HG03064 (cell line): ENCODE measurements at regions not wholly inside any gene's neighbourhood (a gene's known extent, or its start where the extent isn't known, plus 50 kb on each side); places are given as distances from the start of the nearest gene placed in this dataset.

Experiments used
- ATAC-seq: cut with Tn5 transposase; IDR thresholded peaks from one replicate; pipeline ENCODE4 v1.9.1; 2021; ENCODE audit warnings: low read depth; ENCODE audit not compliant: unreplicated experiment

DNA sequence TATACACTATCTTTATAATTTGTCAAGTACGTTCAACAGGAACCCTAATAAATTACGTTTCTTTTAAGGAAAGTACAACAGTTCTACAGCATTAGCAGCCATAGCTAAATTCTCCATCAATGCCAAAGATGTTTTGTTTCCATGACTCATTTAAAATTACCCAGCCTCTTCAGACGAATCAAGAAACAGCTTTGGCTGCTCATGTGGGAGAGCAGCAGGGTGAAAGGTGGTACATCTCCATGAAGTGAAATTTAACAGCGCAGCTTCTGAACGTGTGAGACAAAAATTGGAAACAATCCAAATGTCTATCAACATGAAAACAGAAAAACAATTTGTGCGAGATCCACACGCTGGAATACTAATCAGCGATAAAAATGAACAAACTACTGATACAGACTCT, 327.3 kb upstream of the CDH6 start:
- no peak for ATAC-seq

DNA sequence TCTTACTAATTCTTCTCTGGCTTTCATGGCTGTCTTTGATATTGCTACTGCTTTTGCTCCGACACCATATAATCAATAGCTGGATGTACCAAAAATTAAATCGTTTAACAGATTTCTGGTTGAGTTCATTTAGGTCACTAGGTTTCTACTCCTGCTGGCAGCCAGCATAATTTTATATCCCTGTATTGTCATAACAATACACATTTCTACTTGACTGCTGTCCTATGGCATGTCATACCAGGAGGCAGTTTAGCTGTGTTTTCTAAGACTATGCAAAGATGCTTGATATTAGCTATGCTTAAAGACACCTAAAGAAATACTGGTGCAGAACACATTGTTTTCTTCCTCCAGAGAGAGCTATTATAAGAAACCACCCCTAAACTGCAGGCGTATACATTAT, 337.2 kb upstream of the CDH6 start:
- ATAC-seq = no peak

GRCh38 chr5:30853158-30853557, 340.3 kb upstream of the CDH6 start:
- ATAC-seq = no peak

DNA sequence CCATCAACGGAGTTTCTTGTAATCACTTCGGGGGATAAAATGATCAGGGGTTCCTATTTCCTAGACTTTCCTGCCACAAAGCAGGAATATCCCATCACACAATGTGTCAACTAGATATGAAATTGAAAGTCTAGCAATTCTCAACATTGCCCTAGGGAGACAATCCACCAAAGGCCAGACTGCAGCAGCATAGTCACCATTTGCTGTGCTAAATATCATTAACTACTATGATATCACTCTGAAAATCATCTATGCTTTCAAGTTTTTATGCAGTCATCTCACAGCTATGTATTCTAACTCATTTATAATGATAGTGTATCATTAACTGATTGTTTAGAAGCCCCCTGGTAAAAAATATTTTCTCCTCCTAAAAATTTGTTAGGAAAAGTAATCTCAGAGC, 342.6 kb upstream of the CDH6 start:
- ATAC-seq = no peak

GRCh38 chr5:30849931-30850710, 343.4 kb upstream of the CDH6 start:
- no peak for ATAC-seq

DNA sequence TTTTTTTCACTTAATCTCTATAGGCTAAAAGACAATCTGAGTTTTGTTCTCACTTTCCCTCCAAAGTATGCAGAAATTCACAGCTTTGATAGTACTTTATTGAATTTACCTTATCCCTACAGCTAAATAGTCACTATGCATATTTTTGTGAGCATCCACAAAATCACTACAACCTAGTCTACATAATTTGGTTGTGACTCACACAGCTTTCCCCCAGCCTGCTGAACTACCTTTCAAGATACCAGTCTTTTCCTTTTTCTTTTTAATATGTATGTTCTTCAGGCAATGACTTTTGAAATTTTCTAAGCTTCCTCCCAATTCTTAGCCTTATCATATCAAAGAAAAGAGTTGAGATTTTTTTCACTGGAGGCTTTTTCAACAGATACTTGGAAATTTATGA, 347.3 kb upstream of the CDH6 start:
- ATAC-seq = no peak

GRCh38 chr5:30845194-30845593, 348.3 kb upstream of the CDH6 start:
- ATAC-seq = no peak

DNA sequence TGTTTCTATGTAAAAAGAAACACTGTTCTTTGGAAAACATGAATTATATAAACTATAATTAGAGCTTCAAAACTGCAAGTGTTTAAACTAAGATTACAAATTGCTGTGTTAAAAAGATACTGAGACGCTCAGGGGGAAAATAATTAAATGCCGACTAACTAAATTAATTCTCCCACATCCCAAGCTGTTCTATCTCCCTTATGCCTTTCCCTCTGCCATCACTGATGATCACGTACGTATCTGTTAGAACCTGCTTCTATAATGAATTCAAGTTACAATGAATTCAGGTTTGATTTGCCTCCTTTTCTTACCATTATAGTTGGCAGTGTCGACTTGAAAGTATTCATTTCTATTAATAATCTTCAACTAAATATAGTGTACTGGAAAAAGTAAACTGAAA, 349.9 kb upstream of the CDH6 start:
- no peak for ATAC-seq

- ATAC-seq = no peak
Observed at GRCh38 chr5:30839956-30840355, 353.5 kb upstream of the CDH6 start.

DNA sequence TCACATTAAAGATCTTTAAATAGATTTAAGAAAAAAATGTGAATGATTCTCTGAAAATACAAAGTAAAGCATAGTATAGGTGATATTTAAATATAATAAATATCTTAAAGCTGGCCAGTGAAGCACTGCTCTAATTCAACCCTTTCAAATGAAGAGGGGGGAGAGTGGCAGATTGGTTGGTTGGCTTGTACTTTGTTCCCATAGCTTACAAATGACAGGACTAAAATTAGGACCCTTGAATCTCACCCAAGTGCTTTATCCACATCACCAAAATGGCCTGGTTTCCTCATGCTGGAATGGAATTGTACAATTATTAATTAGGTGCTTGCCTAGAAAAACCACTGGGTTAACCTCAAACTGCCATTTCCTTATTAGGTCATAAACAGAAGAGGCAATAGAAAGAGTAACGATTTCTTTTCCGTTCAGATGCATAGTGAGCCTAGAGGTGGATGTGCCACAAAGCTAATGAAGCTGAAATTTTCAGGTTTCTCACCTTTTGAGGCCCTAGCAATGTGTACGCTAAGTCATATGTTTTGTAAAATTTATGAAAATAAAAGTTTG, 354.5 kb upstream of the CDH6 start:
- ATAC-seq = no peak

DNA sequence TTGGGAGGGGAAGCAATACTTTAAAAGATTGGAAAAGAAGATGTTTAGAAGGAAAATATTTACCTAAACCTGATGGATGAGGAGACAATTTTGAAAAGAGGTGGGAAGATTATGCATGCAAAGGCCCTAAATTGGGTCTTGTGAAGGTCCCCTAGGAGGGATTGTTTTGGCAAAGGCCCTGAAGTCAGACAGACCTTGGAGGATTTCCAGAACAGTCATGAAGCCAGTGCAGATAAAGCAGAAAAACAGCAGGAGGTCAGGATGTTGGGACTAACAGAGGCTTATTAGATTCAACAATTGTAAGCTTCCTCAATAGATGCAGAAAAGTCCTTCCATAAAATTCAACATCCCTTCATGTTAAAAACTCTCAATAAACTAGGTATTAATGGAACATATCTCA, 361.0 kb upstream of the CDH6 start:
- no peak for ATAC-seq

DNA sequence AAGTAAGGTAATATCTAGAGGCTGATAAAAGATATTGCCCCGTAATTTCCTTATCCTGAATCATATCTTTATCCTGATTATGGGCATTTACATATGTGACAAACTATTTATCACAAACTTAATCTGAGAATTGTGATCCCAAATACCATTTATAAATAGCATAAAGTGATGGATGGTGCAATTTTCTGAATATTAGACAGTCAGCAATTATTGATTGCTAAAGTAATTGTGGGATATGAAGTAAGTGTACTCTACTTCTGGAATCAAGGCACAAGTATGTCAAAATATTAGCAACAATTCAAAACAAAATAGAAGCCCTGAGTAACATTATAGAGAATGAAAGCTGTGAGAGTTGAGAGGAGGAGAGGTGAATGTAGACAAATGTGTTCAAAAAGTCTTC, 361.9 kb upstream of the CDH6 start:
- ATAC-seq = no peak

DNA sequence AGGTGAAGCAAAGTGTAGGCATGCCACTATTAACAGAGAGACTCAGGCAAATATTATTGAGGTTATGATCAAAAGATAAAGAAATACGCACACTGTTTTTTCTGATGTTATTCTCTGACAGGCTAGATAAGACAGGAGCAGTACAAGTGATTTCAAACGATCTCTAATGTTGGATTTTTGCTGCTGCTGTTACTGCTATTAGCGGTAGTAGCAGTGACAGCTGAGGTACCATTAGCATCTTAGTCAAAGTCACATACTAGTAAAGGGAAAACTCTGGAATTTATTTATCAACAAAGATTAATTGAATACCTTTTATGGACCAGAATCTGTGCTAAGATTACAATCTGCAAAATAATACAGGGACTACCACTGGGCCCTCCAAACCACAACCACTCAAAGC, 362.4 kb upstream of the CDH6 start:
- no peak for ATAC-seq

GRCh38 chr5:30811298-30811697, 382.2 kb upstream of the CDH6 start:
- no peak for ATAC-seq

DNA sequence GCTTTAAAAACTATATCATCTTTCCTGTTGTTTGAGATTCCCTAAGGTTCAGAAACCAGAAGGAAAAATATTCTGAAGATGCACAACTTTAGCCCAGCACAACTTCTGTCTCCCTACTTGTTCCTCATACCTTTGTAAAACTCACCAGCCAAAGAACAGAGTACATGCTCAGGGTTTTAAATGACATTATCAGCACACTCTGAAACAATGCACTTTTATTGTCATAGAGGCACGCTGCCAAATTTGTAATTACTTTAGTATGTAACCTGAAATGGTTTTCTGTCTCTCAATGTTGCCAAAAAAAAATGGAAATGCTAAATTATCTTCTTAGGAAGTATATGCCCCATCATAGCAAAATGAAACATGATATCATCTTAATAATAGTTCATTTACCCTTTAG, 383.6 kb upstream of the CDH6 start:
- ATAC-seq = no peak

GRCh38 chr5:30808996-30809395, 384.5 kb upstream of the CDH6 start:
- ATAC-seq = no peak

DNA sequence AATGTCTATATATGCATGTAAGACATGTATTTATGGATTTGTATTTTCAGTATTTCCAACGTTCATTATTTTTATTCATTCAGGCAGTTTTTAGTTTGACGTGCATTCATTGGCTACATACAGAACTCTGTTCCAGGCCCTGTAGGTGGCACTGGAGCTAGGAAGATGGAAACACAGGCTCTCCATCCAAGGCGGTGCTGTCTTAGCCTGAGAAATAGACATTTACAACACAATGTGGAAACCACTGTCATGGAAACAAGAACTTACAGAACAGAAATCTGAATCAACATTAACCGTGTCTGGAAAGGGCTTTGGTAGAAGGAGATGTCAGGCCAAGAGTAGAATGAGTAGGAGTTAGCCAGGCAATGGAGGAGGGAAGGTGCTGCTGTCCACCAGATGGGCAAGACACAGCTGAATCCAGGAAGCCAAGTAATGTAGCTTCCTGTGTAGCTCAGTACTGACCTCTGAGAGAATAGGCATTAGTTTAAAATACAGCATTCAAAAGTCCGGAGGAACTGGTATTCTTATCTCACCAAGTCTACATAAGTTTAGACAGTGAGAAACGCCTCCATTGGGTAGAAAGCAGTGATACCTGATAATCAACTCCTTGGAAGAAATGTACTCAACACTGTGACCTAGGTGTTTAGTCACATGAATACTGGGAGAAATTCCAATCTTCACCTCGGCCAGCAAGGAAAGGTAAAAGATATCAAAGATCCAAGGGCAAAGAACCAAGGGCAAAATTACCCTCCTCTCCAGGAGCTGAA, 388.6 kb upstream of the CDH6 start:
- no peak for ATAC-seq

DNA sequence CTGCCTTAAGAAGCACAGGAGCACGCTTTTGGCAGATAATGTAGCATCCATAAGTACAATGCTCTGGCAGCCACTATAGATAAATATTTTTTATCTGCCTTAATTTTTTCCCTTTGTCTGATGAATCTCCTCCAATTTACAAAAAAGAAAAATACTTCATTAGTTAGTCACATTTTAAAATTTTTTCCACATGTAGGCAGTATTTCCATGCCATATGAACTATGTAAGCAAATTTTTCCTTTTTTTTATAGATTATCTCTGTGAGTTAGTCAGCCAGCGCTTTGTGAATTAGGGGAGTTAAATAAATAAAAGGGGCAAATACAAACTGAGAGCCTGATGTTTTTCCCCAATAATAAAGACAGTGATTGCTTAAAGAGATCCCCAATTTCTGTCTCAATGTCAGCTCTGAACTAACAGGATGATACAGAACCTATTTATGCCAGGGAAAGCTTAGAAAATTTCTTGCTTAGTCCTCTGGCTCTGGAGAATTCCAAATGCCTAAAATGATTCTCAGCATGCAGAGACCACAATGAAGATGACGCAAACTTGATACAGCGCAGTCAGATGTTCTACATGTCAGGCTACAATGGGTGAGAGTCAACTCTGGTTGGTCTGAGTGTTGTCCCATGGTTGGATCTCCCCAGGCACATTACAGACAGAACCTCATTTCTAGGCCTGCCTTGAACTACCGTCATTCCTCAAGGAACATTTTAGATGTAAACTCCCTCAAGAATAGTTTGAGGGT, 390.4 kb upstream of the CDH6 start:
- no peak for ATAC-seq

- ATAC-seq = no peak
Observed at GRCh38 chr5:30781643-30782042, 411.8 kb upstream of the CDH6 start.

- ATAC-seq = no peak
Observed at GRCh38 chr5:30768056-30768690, 425.3 kb upstream of the CDH6 start.

DNA sequence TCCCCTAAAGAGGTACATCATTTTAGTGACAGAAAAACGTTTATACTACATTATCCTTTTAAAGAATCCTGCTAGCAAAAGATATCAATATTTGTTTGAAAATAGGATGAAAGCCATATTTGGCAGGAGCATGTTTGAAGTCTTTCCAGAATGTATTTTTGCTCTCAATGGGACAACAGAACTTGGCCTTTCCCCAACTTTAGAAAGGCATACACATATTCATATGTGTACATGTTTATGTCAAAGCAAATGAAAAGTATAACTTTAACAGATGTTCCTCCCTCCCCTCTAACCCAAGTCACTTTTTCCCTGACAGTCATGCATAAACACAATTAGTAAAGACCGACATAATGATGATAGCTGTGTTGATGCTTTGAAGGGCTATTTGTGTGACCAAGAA, 427.8 kb upstream of the CDH6 start:
- ATAC-seq = no peak
